Esophagus muscularis mucosa (tissue), 3 donors: ENCODE measurements at regions not wholly inside any gene's neighbourhood (a gene's known extent, or its start where the extent isn't known, plus 50 kb on each side); places are given as distances from the start of the nearest gene placed in this dataset.

ENCODE experiments used
- POLR2A ChIP-seq: fragments of 450-650 bp; IDR thresholded peaks from one replicate; pipeline ENCODE4 v1.6.1; 2017; ENCODE audit warnings: antibody characterized with exemption, moderate library complexity, mild to moderate bottlenecking, low read depth
- TF ChIP-seq, protein P1 (sequence below), 3 experiments: fragments of 200-600 bp in 2 of 3; fragments of 450-650 bp in 1 of 3; sonication (generic) in 2 of 3; IDR thresholded peaks; one replicate each; pipeline ENCODE4 v1.5.1; 2017 to 2019; ENCODE audit warnings: antibody characterized with exemption in 3 of 3, mild to moderate bottlenecking in 2 of 3, moderate library complexity in 1 of 3

DNA sequence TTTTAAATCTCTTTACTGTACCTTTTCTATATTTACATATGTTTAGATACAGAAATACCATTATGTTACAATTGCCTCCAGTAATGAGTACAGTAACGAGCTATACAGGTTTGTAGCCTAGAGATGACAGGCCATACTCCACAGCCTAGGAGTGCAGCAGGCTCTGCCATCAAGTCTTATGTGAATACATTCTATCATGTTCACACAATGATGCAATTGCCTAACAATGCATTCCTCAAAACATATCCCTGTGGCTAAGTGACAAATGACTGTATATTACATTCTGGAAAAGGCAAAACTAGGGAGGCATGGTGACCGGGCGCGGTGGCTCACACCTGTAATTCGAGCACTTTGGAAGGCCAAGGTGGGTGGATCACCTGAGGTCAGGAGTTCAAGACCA is 192.4 kb upstream of the IGF1R start:
- TF ChIP-seq, protein P1, sequence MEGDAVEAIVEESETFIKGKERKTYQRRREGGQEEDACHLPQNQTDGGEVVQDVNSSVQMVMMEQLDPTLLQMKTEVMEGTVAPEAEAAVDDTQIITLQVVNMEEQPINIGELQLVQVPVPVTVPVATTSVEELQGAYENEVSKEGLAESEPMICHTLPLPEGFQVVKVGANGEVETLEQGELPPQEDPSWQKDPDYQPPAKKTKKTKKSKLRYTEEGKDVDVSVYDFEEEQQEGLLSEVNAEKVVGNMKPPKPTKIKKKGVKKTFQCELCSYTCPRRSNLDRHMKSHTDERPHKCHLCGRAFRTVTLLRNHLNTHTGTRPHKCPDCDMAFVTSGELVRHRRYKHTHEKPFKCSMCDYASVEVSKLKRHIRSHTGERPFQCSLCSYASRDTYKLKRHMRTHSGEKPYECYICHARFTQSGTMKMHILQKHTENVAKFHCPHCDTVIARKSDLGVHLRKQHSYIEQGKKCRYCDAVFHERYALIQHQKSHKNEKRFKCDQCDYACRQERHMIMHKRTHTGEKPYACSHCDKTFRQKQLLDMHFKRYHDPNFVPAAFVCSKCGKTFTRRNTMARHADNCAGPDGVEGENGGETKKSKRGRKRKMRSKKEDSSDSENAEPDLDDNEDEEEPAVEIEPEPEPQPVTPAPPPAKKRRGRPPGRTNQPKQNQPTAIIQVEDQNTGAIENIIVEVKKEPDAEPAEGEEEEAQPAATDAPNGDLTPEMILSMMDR (IDR thresholded peaks at IDR 0.05) = no peak
- TF ChIP-seq POLR2A = no peak
